ENCODE measurements at regions not wholly inside any gene's neighbourhood (a gene's known extent, or its start where the extent isn't known, plus 50 kb on each side); places are given as distances from the start of the nearest gene placed in this dataset.

- DNase-seq = no peak
These were observed 485.0 kb downstream of the TAF11L14 start for GRCh38 chr5:18119156-18119785.

- no peak for DNase-seq
These were observed 507.0 kb downstream of the TAF11L14 start for GRCh38 chr5:18141222-18141621.

GRCh38 chr5:18142831-18143230 is 508.6 kb downstream of the TAF11L14 start:
- DNase-seq = no peak

- no peak for DNase-seq
These were observed 518.4 kb downstream of the TAF11L14 start for GRCh38 chr5:18152671-18153070.

- DNase-seq = no peak
These were observed 523.9 kb downstream of the TAF11L14 start for GRCh38 chr5:18158166-18158565.

GRCh38 chr5:18159331-18159730 is 525.1 kb downstream of the TAF11L14 start:
- DNase-seq = no peak

GRCh38 chr5:18171684-18172083 is 537.4 kb downstream of the TAF11L14 start:
- no peak for DNase-seq

- DNase-seq = no peak
These were observed 545.3 kb downstream of the TAF11L14 start for GRCh38 chr5:18179579-18179978.

GRCh38 chr5:18181575-18181974 is 547.3 kb downstream of the TAF11L14 start:
- DNase-seq = no peak

- DNase-seq = no peak
These were observed 561.6 kb downstream of the TAF11L14 start for GRCh38 chr5:18195910-18196309.

- no peak for DNase-seq
These were observed 563.5 kb downstream of the TAF11L14 start for GRCh38 chr5:18197734-18198133.

GRCh38 chr5:18202164-18202563 is 567.9 kb downstream of the TAF11L14 start:
- DNase-seq = no peak

GRCh38 chr5:18203296-18203695 is 569.0 kb downstream of the TAF11L14 start:
- no peak for DNase-seq

GRCh38 chr5:18213666-18214065 is 579.4 kb downstream of the TAF11L14 start:
- no peak for DNase-seq

- no peak for DNase-seq
These were observed 581.8 kb downstream of the TAF11L14 start for GRCh38 chr5:18216016-18216415.

- DNase-seq = no peak
These were observed 582.5 kb downstream of the TAF11L14 start for GRCh38 chr5:18216729-18217128.

- DNase-seq = no peak
These were observed 585.0 kb downstream of the TAF11L14 start for GRCh38 chr5:18219241-18219640.

GRCh38 chr5:18220631-18221030 is 586.4 kb downstream of the TAF11L14 start:
- no peak for DNase-seq

GRCh38 chr5:18236386-18236785 is 602.1 kb downstream of the TAF11L14 start:
- peak; percentile 10 for DNase-seq

- DNase-seq = no peak
These were observed 604.1 kb downstream of the TAF11L14 start for GRCh38 chr5:18238321-18238720.

- DNase-seq = no peak
These were observed 606.7 kb downstream of the TAF11L14 start for GRCh38 chr5:18240971-18241370.

- no peak for DNase-seq
These were observed 609.6 kb downstream of the TAF11L14 start for GRCh38 chr5:18243846-18244245.

GRCh38 chr5:18244309-18244708 is 610.0 kb downstream of the TAF11L14 start:
- DNase-seq = no peak

- no peak for DNase-seq
These were observed 618.3 kb downstream of the TAF11L14 start for GRCh38 chr5:18252559-18252958.

GRCh38 chr5:18264126-18264882 is 630.0 kb downstream of the TAF11L14 start:
- no peak for DNase-seq

Measured in fibroblast of upper back skin (primary cell).